GM12878 (cell line): ENCODE measurements at regions not wholly inside any gene's neighbourhood (a gene's known extent, or its start where the extent isn't known, plus 50 kb on each side); places are given as distances from the start of the nearest gene placed in this dataset.

ENCODE experiments used
- ATAC-seq: fragments of 200-7000 bp; cut with Tn5 transposase; 3 replicates; pipeline ENCODE4 v1.9.1; 2020; ENCODE audit warnings: mild to moderate bottlenecking, moderate library complexity
- BruUV-seq: library from RNA; stranded (reverse); fragments of 400-500 nt; replicated peaks from 2 replicates; lab custom pipeline; 2021; lab: Mats Ljungman, UMichigan
- CTCF ChIA-PET: fragments of 300-600 bp; sonication (Branson Sonifier 250); formaldehyde crosslinking; extraction: SDS; loops from one replicate; lab custom pipeline; 2021; ENCODE audit warnings: inconsistent platforms; lab: Yijun Ruan, JAX
- POLR2A ChIA-PET: fragments of 350-600 bp; formaldehyde crosslinking; extraction: SDS; loops from one replicate; lab custom pipeline; 2021; ENCODE audit warnings: inconsistent platforms; lab: Charles Lee
- RAD21 ChIA-PET: fragments of 300-600 bp; sonication (Branson Sonifier 250); formaldehyde crosslinking; loops from one replicate; lab custom pipeline; 2023; ENCODE audit warnings: antibody characterized with exemption; ENCODE audit not compliant: unreplicated experiment; lab: Charles Lee
- SMC1A ChIA-PET: fragments of 300-600 bp; sonication (Branson Sonifier 250); formaldehyde crosslinking; loops from one replicate; lab custom pipeline; 2023; ENCODE audit not compliant: unreplicated experiment, uncharacterized antibody; lab: Charles Lee
- DNase-seq: peaks from one replicate; pipeline ENCODE4 v3.0.0-alpha.2; 2011; ENCODE audit warnings: low read depth, low spot score
- FAIRE-seq: peaks from 3 replicates; lab custom pipeline; 2011; peaks lifted over from hg19 to GRCh38; lab: Jason Lieb, UNC
- H2AFZ ChIP-seq: 2 replicates; pipeline ENCODE4 v1.6.0; 2011; ENCODE audit warnings: low read depth, low read length, control low read depth; ENCODE audit not compliant: control insufficient read depth
- H3K27ac ChIP-seq: 2 replicates; pipeline ENCODE4 v1.5.1; 2011; ENCODE audit warnings: control low read depth; ENCODE audit not compliant: control insufficient read depth, insufficient read depth
- H3K27me3 ChIP-seq, 2 experiments: replicated peaks in 1 of 2; 2 replicates each; pipeline versions ENCODE4 v1.6.0 to v1.6.1; 2011; ENCODE audit warnings: low read length in 1 of 2; ENCODE audit not compliant: control insufficient read depth in 2 of 2, insufficient read depth in 2 of 2
- H3K36me3 ChIP-seq, 2 experiments: 2 replicates each; pipeline ENCODE4 v1.5.1; 2011; ENCODE audit warnings: low read length in 1 of 2; ENCODE audit not compliant: control insufficient read depth in 2 of 2, insufficient read depth in 2 of 2
- H3K4me1 ChIP-seq: 2 replicates; pipeline ENCODE4 v1.6.1; 2011; ENCODE audit warnings: mild to moderate bottlenecking, low read length, moderate library complexity, mixed read lengths; ENCODE audit not compliant: control insufficient read depth, insufficient read depth
- H3K4me2 ChIP-seq: 2 replicates; pipeline ENCODE4 v1.6.0; 2011; ENCODE audit warnings: control low read depth; ENCODE audit not compliant: control insufficient read depth, insufficient read depth
- H3K4me3 ChIP-seq: fragments of 200-600 bp; sonication (generic); 2 replicates; pipeline ENCODE4 v1.5.1; 2016
- H3K79me2 ChIP-seq: 2 replicates; pipeline ENCODE4 v1.6.0; 2011; ENCODE audit warnings: low read length; ENCODE audit not compliant: control insufficient read depth, insufficient read depth
- H3K9ac ChIP-seq: 2 replicates; pipeline ENCODE4 v1.8.0; 2011; ENCODE audit warnings: low read length, control low read depth, mixed read lengths; ENCODE audit not compliant: control insufficient read depth, insufficient read depth
- H3K9me3 ChIP-seq: replicated peaks from 3 replicates; pipeline ENCODE4 v1.5.1; 2011; ENCODE audit warnings: mild to moderate bottlenecking, low read length; ENCODE audit not compliant: control insufficient read depth, insufficient read depth
- H4K20me1 ChIP-seq: 2 replicates; pipeline ENCODE4 v1.6.0; 2011; ENCODE audit not compliant: control insufficient read depth, insufficient read depth
- BACH1 ChIP-seq: fragments of 450-650 bp; IDR thresholded peaks from 2 replicates; pipeline ENCODE4 v1.6.1; 2017; ENCODE audit warnings: mild to moderate bottlenecking, borderline replicate concordance
- GABPA ChIP-seq: IDR thresholded peaks from 2 replicates; pipeline ENCODE4 v1.6.1; 2014; ENCODE audit warnings: antibody characterized with exemption, low read depth, mild to moderate bottlenecking, inconsistent platforms
- RBBP5 ChIP-seq: fragments of 200-600 bp; sonication (generic); conservative IDR thresholded peaks from 2 replicates; pipeline ENCODE4 v1.6.1; 2016
- ZZZ3 ChIP-seq: IDR thresholded peaks from 2 replicates; pipeline ENCODE4 v1.6.1; 2011; ENCODE audit warnings: low read depth; ENCODE audit not compliant: control insufficient read depth, insufficient read length
- WGBS: methylation state at CpG from one replicate; pipeline ENCODE4 v1.1.6; 2016; ENCODE audit warnings: low lambda C conversion rate; ENCODE audit not compliant: insufficient replicate concordance, insufficient coverage; ENCODE audit errors: missing lambda C conversion rate; 5-methylcytosine and 5-hydroxymethylcytosine counted together
- in situ Hi-C: fragments of 300-500 bp; cut with MboI; formaldehyde crosslinking; loops from 9 replicates; pipeline ENCODE4 v1.14.3; 2018; ENCODE audit warnings: mixed read lengths
- intact Hi-C: fragments of 100-400 bp; cut with micrococcal nuclease; formaldehyde crosslinking; loops from one replicate; pipeline ENCODE4 v1.14.2; 2022; ENCODE audit not compliant: unreplicated experiment
- TF ChIP-seq, protein P1 (sequence below): IDR thresholded peaks from 2 replicates; pipeline ENCODE4 v1.6.1; 2012; ENCODE audit warnings: mild to moderate bottlenecking, low read depth, low read length
- TF ChIP-seq, protein P2 (sequence below): fragments of 450-650 bp; conservative IDR thresholded peaks from 2 replicates; pipeline ENCODE4 v1.6.1; 2017; ENCODE audit warnings: mild to moderate bottlenecking, moderate library complexity
- TF ChIP-seq, protein P3 (sequence below): fragments of 450-650 bp; IDR thresholded peaks from 2 replicates; pipeline ENCODE4 v1.6.1; 2018; ENCODE audit warnings: mild to moderate bottlenecking, low read depth, moderate library complexity; ENCODE audit not compliant: partially characterized antibody

DNA sequence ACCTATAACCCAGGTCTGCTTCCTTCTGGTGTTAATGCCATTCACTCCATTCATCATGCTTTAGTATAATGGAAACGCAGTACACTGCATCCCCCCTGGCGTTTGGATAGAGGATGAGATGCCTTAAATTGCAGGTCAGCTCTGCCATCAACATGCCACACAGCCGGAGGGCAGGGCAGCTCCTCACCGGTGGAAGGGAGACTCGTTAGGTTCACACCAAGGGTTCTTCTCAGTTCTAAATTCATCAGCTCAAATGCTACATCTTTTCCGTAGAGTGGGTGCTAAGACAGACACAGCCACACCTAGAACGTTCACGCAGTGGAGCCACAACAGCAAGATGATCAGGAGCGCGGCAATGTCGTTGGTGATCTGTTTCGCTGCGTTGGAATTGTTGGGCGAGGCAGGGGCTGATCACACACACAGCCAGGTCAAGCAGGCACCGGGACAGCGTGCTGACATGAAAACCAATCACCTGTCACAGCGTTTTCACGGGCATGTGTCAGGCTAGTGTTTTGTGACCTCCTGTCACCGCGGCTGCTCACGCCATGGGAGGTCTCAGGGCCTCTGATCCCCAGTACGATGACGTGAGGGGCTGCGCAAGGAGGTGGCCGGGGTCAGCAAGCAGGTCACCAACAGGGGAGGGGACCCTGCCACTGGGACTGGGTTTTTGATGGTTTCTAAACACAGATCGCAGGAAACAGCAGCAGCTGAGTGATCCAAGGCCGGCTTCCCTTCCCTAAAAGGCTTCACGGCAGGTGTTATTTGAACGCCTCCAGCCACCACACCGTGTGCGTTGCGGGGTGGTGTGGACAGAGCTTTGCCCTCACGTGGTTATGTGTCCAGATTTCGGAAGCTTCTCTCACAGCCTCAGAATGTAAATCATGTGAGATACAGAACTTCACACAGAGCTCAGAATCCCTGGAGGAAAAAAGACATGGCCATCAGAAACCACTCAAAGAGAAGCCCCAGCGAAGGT, 94.3 kb upstream of the IRS2 start:
- in situ Hi-C loops, result no loop called here
- DNase-seq (no peak), ATAC-seq (no peak), FAIRE-seq (no peak)
- intact Hi-C loops, result no loop called here
- WGBS, result 59% methylated on average over 35 of the region's 35 CpGs
- Histone ChIP-seq H3K79me2 (no peaks in the 10 kb centered on the region), H3K9me3 (no peaks in the 10 kb centered on the region), H2AFZ (no peak overlapping the region), H3K36me3 (no peaks in the 10 kb centered on the region), H4K20me1 (no peaks in the 10 kb centered on the region), H3K4me3 (no peak overlapping the region), H3K4me1 (no peaks in the 10 kb centered on the region), H3K4me2 (no peak overlapping the region), H3K27me3 (peaks cover 0 to 1% of the 10 kb centered on the region in 2 experiments; a peak in 1 of 4 replicates), H3K27ac (no peak overlapping the region), H3K9ac (no peak overlapping the region)
- BruUV-seq, result no TSS peak
- RAD21 ChIA-PET, result no interaction called here
- SMC1A ChIA-PET, result no interaction called here
- CTCF ChIA-PET, result no interaction called here
- no peak for TF ChIP-seq RBBP5
- no peak for TF ChIP-seq ZZZ3
- POLR2A ChIA-PET, result no interaction called here

DNA sequence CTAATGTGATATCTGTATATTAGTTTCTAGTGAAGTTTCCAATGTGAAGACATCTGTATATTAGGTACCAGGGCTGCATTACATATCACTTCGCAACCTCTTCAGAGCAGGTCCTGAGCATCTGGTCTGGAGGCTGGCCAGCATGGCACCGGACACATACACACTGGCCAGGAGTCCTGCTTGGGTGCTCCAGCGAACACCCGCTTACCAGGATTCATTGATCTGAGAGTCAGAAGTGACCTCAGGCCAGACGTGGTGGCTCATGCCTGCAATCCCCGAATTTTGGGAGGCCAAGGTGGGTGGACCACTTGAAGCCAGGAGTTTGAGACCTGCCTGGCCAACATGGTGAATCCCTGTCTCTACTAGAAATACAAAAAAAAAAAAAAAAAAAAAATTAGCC, 93.0 kb upstream of the IRS2 start:
- WGBS, result 49% methylated on average over 6 of the region's 6 CpGs
- BruUV-seq, result no TSS peak
- CTCF ChIA-PET, result no interaction called here
- Histone ChIP-seq H2AFZ (no peak overlapping the region), H3K36me3 (no peaks in the 10 kb centered on the region), H3K79me2 (no peaks in the 10 kb centered on the region), H4K20me1 (no peaks in the 10 kb centered on the region), H3K27ac (no peak overlapping the region), H3K9ac (no peak overlapping the region), H3K27me3 (peaks cover 0 to 1% of the 10 kb centered on the region in 2 experiments; a peak in 1 of 4 replicates), H3K4me3 (no peak overlapping the region), H3K4me2 (no peak overlapping the region), H3K4me1 (no peaks in the 10 kb centered on the region), H3K9me3 (no peaks in the 10 kb centered on the region)
- FAIRE-seq (no peak), ATAC-seq (no peak), DNase-seq (no peak)
- SMC1A ChIA-PET, result no interaction called here
- in situ Hi-C loops, result no loop called here
- RAD21 ChIA-PET, result no interaction called here
- intact Hi-C loops, result no loop called here
- POLR2A ChIA-PET, result no interaction called here
- TF ChIP-seq, protein P1, sequence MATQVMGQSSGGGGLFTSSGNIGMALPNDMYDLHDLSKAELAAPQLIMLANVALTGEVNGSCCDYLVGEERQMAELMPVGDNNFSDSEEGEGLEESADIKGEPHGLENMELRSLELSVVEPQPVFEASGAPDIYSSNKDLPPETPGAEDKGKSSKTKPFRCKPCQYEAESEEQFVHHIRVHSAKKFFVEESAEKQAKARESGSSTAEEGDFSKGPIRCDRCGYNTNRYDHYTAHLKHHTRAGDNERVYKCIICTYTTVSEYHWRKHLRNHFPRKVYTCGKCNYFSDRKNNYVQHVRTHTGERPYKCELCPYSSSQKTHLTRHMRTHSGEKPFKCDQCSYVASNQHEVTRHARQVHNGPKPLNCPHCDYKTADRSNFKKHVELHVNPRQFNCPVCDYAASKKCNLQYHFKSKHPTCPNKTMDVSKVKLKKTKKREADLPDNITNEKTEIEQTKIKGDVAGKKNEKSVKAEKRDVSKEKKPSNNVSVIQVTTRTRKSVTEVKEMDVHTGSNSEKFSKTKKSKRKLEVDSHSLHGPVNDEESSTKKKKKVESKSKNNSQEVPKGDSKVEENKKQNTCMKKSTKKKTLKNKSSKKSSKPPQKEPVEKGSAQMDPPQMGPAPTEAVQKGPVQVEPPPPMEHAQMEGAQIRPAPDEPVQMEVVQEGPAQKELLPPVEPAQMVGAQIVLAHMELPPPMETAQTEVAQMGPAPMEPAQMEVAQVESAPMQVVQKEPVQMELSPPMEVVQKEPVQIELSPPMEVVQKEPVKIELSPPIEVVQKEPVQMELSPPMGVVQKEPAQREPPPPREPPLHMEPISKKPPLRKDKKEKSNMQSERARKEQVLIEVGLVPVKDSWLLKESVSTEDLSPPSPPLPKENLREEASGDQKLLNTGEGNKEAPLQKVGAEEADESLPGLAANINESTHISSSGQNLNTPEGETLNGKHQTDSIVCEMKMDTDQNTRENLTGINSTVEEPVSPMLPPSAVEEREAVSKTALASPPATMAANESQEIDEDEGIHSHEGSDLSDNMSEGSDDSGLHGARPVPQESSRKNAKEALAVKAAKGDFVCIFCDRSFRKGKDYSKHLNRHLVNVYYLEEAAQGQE, result no peak
- TF ChIP-seq, protein P2, sequence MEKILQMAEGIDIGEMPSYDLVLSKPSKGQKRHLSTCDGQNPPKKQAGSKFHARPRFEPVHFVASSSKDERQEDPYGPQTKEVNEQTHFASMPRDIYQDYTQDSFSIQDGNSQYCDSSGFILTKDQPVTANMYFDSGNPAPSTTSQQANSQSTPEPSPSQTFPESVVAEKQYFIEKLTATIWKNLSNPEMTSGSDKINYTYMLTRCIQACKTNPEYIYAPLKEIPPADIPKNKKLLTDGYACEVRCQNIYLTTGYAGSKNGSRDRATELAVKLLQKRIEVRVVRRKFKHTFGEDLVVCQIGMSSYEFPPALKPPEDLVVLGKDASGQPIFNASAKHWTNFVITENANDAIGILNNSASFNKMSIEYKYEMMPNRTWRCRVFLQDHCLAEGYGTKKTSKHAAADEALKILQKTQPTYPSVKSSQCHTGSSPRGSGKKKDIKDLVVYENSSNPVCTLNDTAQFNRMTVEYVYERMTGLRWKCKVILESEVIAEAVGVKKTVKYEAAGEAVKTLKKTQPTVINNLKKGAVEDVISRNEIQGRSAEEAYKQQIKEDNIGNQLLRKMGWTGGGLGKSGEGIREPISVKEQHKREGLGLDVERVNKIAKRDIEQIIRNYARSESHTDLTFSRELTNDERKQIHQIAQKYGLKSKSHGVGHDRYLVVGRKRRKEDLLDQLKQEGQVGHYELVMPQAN, result no peak
- TF ChIP-seq BACH1 (no peak), GABPA (no peak)
- TF ChIP-seq, protein P3, sequence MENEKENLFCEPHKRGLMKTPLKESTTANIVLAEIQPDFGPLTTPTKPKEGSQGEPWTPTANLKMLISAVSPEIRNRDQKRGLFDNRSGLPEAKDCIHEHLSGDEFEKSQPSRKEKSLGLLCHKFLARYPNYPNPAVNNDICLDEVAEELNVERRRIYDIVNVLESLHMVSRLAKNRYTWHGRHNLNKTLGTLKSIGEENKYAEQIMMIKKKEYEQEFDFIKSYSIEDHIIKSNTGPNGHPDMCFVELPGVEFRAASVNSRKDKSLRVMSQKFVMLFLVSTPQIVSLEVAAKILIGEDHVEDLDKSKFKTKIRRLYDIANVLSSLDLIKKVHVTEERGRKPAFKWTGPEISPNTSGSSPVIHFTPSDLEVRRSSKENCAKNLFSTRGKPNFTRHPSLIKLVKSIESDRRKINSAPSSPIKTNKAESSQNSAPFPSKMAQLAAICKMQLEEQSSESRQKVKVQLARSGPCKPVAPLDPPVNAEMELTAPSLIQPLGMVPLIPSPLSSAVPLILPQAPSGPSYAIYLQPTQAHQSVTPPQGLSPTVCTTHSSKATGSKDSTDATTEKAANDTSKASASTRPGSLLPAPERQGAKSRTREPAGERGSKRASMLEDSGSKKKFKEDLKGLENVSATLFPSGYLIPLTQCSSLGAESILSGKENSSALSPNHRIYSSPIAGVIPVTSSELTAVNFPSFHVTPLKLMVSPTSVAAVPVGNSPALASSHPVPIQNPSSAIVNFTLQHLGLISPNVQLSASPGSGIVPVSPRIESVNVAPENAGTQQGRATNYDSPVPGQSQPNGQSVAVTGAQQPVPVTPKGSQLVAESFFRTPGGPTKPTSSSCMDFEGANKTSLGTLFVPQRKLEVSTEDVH, result no peak
